SK-N-SH (cell line): ENCODE measurements at regions not wholly inside any gene's neighbourhood (a gene's known extent, or its start where the extent isn't known, plus 50 kb on each side); places are given as distances from the start of the nearest gene placed in this dataset.

Source experiments
- CTCF ChIA-PET: fragments of 300-600, 350-600 bp; formaldehyde crosslinking; extraction: SDS; loops from one replicate; lab custom pipeline; 2021; lab: Yijun Ruan, JAX
- POLR2A ChIA-PET: fragments of 350-600 bp; sonication (Branson Sonifier 250); formaldehyde crosslinking; extraction: SDS; loops from one replicate; lab custom pipeline; 2020; ENCODE audit warnings: antibody characterized with exemption, inconsistent platforms; lab: Yijun Ruan, JAX
- DNase-seq: peaks from one replicate; pipeline ENCODE4 v3.0.0; 2012
- H2AFZ ChIP-seq: fragments of 200-600 bp; sonication (generic); 2 replicates; pipeline ENCODE4 v1.8.1; 2016; ENCODE audit warnings: antibody characterized with exemption, mild to moderate bottlenecking, low read depth
- H3F3A ChIP-seq: fragments of 200-600 bp; sonication (generic); replicated peaks from 2 replicates; pipeline ENCODE3; 2016; ENCODE audit warnings: antibody characterized with exemption, mild to moderate bottlenecking; ENCODE audit not compliant: insufficient read depth
- H3K27ac ChIP-seq, 2 experiments: fragments of 200-500 bp in 1 of 2; fragments of 200-600 bp in 1 of 2; sonication (Bioruptor generic) in 1 of 2; sonication (generic), shearing (Covaris generic) in 1 of 2; 2 replicates each; pipeline versions ENCODE4 v1.5.1 to v1.6.1; 2014 to 2016; ENCODE audit warnings: low read depth in 2 of 2, inconsistent platforms in 1 of 2, low read length in 1 of 2, mild to moderate bottlenecking in 1 of 2, mixed read lengths in 1 of 2
- H3K27me3 ChIP-seq: fragments of 200-600 bp; sonication (generic), shearing (Covaris generic); 2 replicates; pipeline ENCODE4 v1.6.1; 2016; ENCODE audit warnings: mixed run types; ENCODE audit not compliant: insufficient read depth
- H3K36me3 ChIP-seq, 2 experiments: fragments of 200-500 bp in 1 of 2; fragments of 200-600 bp in 1 of 2; sonication (Bioruptor generic) in 1 of 2; sonication (generic) in 1 of 2; replicated peaks in 1 of 2; 2 replicates each; pipeline versions ENCODE3 to v1.5.1; 2014 to 2016; ENCODE audit warnings: low read length in 1 of 2, mild to moderate bottlenecking in 1 of 2; ENCODE audit not compliant: insufficient read depth in 2 of 2, control insufficient read depth in 1 of 2
- H3K4me1 ChIP-seq, 2 experiments: fragments of 200-500 bp in 1 of 2; fragments of 200-600 bp in 1 of 2; sonication (Bioruptor generic) in 1 of 2; sonication (generic), shearing (Covaris generic) in 1 of 2; 2 replicates each; pipeline versions ENCODE4 v1.5.1 to v1.6.1; 2014 to 2016; ENCODE audit warnings: low read depth in 1 of 2, low read length in 1 of 2, mixed run types in 1 of 2; ENCODE audit not compliant: insufficient read depth in 2 of 2, control insufficient read depth in 1 of 2
- H3K4me2 ChIP-seq: fragments of 200-600 bp; sonication (generic), shearing (Covaris generic); 2 replicates; pipeline ENCODE4 v1.6.1; 2017; ENCODE audit warnings: mixed run types
- H3K4me3 ChIP-seq, 2 experiments: fragments of 200-500 bp in 1 of 2; fragments of 200-600 bp in 1 of 2; sonication (Bioruptor generic) in 1 of 2; sonication (generic), shearing (Covaris generic) in 1 of 2; 2 replicates each; pipeline versions ENCODE4 v1.5.1 to v1.8.1; 2014 to 2016; ENCODE audit warnings: low read depth in 2 of 2, inconsistent platforms in 1 of 2, low read length in 1 of 2, mild to moderate bottlenecking in 1 of 2, mixed read lengths in 1 of 2, moderate library complexity in 1 of 2
- H3K79me2 ChIP-seq: fragments of 200-600 bp; sonication (generic); 2 replicates; pipeline ENCODE4 v1.8.1; 2017; ENCODE audit warnings: mild to moderate bottlenecking; ENCODE audit not compliant: insufficient read depth
- H3K9ac ChIP-seq: fragments of 200-600 bp; sonication (generic); 2 replicates; pipeline ENCODE4 v1.6.1; 2017; ENCODE audit warnings: mixed run types
- H3K9me2 ChIP-seq: fragments of 200-600 bp; sonication (generic); 2 replicates; pipeline ENCODE4 v1.6.1; 2017; ENCODE audit warnings: mixed run types
- H3K9me3 ChIP-seq: fragments of 200-600 bp; sonication (generic); 2 replicates; pipeline ENCODE4 v1.6.1; 2017; ENCODE audit warnings: mixed run types, mild to moderate bottlenecking, moderate library complexity
- H4K20me1 ChIP-seq: fragments of 200-600 bp; sonication (generic); 2 replicates; pipeline ENCODE4 v1.6.1; 2017; ENCODE audit warnings: mild to moderate bottlenecking, mixed run types; ENCODE audit not compliant: insufficient read depth
- CHD2 ChIP-seq: fragments of 150-350 bp; IDR thresholded peaks from 2 replicates; pipeline ENCODE4 v1.6.1; 2018; ENCODE audit warnings: low read length; ENCODE audit not compliant: partially characterized antibody
- CTCF ChIP-seq: fragments of 200-600 bp; sonication (generic); IDR thresholded peaks from 2 replicates; pipeline ENCODE4 v1.6.1; 2017; ENCODE audit warnings: antibody characterized with exemption, mild to moderate bottlenecking, moderate library complexity
- EP300 ChIP-seq, 2 experiments: IDR thresholded peaks; 2 replicates each; pipeline versions ENCODE4 v1.4.0 to v1.6.1; 2012; ENCODE audit warnings: borderline replicate concordance in 1 of 2, low read depth in 1 of 2, low read length in 1 of 2
- FOSL2 ChIP-seq: IDR thresholded peaks from 2 replicates; pipeline ENCODE4 v1.4.0; 2012; ENCODE audit warnings: low read depth, mild to moderate bottlenecking, moderate library complexity, borderline replicate concordance
- IRF3 ChIP-seq: fragments of 150-350 bp; IDR thresholded peaks from 2 replicates; pipeline ENCODE4 v1.6.1; 2016; ENCODE audit warnings: mild to moderate bottlenecking, low read depth, low read length
- JUND ChIP-seq: IDR thresholded peaks from 2 replicates; pipeline ENCODE4 v1.4.0; 2012
- MAX ChIP-seq: IDR thresholded peaks from 2 replicates; pipeline ENCODE4 v1.4.0; 2012; ENCODE audit warnings: low read depth
- MXI1 ChIP-seq: IDR thresholded peaks from 2 replicates; pipeline ENCODE4 v1.6.1; 2012; ENCODE audit warnings: mild to moderate bottlenecking, low read depth, low read length, improper control_type of control experiment
- NRF1 ChIP-seq: IDR thresholded peaks from 2 replicates; pipeline ENCODE4 v1.6.1; 2012; ENCODE audit warnings: low read depth, mild to moderate bottlenecking, low read length
- PBX3 ChIP-seq: IDR thresholded peaks from 2 replicates; pipeline ENCODE4; 2012
- POLR2AphosphoS5 ChIP-seq: IDR thresholded peaks from 2 replicates; pipeline ENCODE4 v1.6.1; 2012; ENCODE audit warnings: low read depth, low read length
- RCOR1 ChIP-seq: fragments of 150-350 bp; IDR thresholded peaks from 2 replicates; pipeline ENCODE4 v1.6.1; 2017; ENCODE audit warnings: antibody characterized with exemption, low read length
- REST ChIP-seq: IDR thresholded peaks from 2 replicates; pipeline ENCODE4 v1.6.1; 2012; ENCODE audit warnings: mild to moderate bottlenecking, low read depth, low read length, moderate library complexity
- RFX5 ChIP-seq: IDR thresholded peaks from 2 replicates; pipeline ENCODE4 v1.6.1; 2012; ENCODE audit warnings: mild to moderate bottlenecking, improper control_type of control experiment, low read length
- TAF1 ChIP-seq: IDR thresholded peaks from 2 replicates; pipeline ENCODE4 v1.6.1; 2012; ENCODE audit warnings: low read depth, mild to moderate bottlenecking, low read length, moderate library complexity, borderline replicate concordance
- ZBTB33 ChIP-seq: IDR thresholded peaks from 2 replicates; pipeline ENCODE4 v1.4.0; 2012; ENCODE audit warnings: low read depth, borderline replicate concordance
- WGBS: methylation state at CpG from one replicate; pipeline ENCODE4 v1.1.6; 2017; ENCODE audit warnings: low lambda C conversion rate; 5-methylcytosine and 5-hydroxymethylcytosine counted together

GRCh38 chr9:95822583-95823431 lies 52.7 kb upstream of the ERCC6L2 start:
- Histone ChIP-seq H3K36me3 (no peaks in the 10 kb centered on the region), H3K4me1 (no peaks in the 10 kb centered on the region), H3K4me3 (no peak overlapping the region), H3K9me3 (no peaks in the 10 kb centered on the region), H3K79me2 (no peaks in the 10 kb centered on the region), H3K4me2 (no peak overlapping the region), H4K20me1 (no peaks in the 10 kb centered on the region), H3K27ac (no peak overlapping the region), H3F3A (no peaks in the 10 kb centered on the region), H3K27me3 (no peaks in the 10 kb centered on the region), H3K9ac (no peak overlapping the region), H2AFZ (no peak overlapping the region), H3K9me2 (no peaks in the 10 kb centered on the region)
- 75% methylated on average over 11 of the region's 11 CpGs for WGBS
- no peak for DNase-seq
- ChIA-PET POLR2A (no interaction called here), CTCF (no interaction called here)
- peak; percentile 27; the same call in 1 of the 2 replicates for TF ChIP-seq MAX
- TF ChIP-seq PBX3: 0 out of 2 replicates have a peak, but pooled peaks have one; percentile 10
- 0 out of 2 replicates have a peak, but pooled peaks have one; percentile 18 for TF ChIP-seq JUND
- TF ChIP-seq MXI1: no peak

- WGBS: 92% methylated on average over 3 of the region's 3 CpGs
- Histone ChIP-seq H3K4me1 (no peaks in the 10 kb centered on the region), H3K4me2 (no peak overlapping the region), H3K27ac (no peak overlapping the region), H3K9me2 (no peaks in the 10 kb centered on the region), H3K36me3 (no peaks in the 10 kb centered on the region), H3K27me3 (no peaks in the 10 kb centered on the region), H4K20me1 (no peaks in the 10 kb centered on the region), H3K4me3 (no peak overlapping the region), H3K9me3 (no peaks in the 10 kb centered on the region), H3F3A (no peaks in the 10 kb centered on the region), H2AFZ (no peak overlapping the region), H3K79me2 (no peaks in the 10 kb centered on the region), H3K9ac (no peak overlapping the region)
- ChIA-PET CTCF (interaction anchor here (0.6 kb wide), 1 partner anchor 149 kb away, joined by 3 read pairs; no protein-coding TSS in a partner anchor), POLR2A (no interaction called here)
- DNase-seq: no peak
- TF ChIP-seq RCOR1 (no peak), CTCF (no peak), CHD2 (no peak), IRF3 (no peak), EP300 (IDR thresholded peaks at IDR 0.05; ENCODE audit: borderline replicate concordance in 1 of 2, low read depth in 1 of 2, low read length in 1 of 2) (no peak), FOSL2 (no peak), REST (no peak), RFX5 (no peak), ZBTB33 (no peak), NRF1 (no peak), TAF1 (no peak), POLR2AphosphoS5 (no peak)
These were observed 53.5 kb upstream of the ERCC6L2 start for GRCh38 chr9:95822015-95822414.
